Gastrocnemius medialis (tissue), 4 donors: ENCODE measurements at regions not wholly inside any gene's neighbourhood (a gene's known extent, or its start where the extent isn't known, plus 50 kb on each side); places are given as distances from the start of the nearest gene placed in this dataset.

Source experiments
- ATAC-seq, 2 donors: fragments of 150-250 bp; one replicate each; pipeline ENCODE4 v1.9.1; 2016
- DNase-seq, 2 donors: peaks; one replicate each; pipeline ENCODE4 v3.0.0-alpha.2; 2019
- H3K27ac ChIP-seq, 4 donors: fragments of 200-600 bp; sonication (generic); 1 replicate in 1 of 4; 2 replicates in 3 of 4; pipeline ENCODE4 v1.5.1; 2016 to 2018; ENCODE audit warnings: mild to moderate bottlenecking in 2 of 4, moderate library complexity in 1 of 4
- H3K27me3 ChIP-seq, 3 donors: fragments of 200-600 bp; sonication (generic) in 2 of 3; 1 replicate in 1 of 3; 2 replicates in 2 of 3; pipeline versions ENCODE4 v1.5.1 to v1.6.0; 2016 to 2019; ENCODE audit warnings: mild to moderate bottlenecking in 1 of 3, moderate library complexity in 1 of 3
- H3K36me3 ChIP-seq, 2 donors: fragments of 200-600 bp; sonication (generic) in 1 of 2; one replicate each; pipeline ENCODE4 v1.5.1; 2017 to 2018
- H3K4me1 ChIP-seq, 2 donors: fragments of 200-600 bp; sonication (generic) in 1 of 2; one replicate each; pipeline ENCODE4 v1.5.1; 2016 to 2017; ENCODE audit warnings: mild to moderate bottlenecking in 2 of 2
- H3K4me3 ChIP-seq, 4 donors: fragments of 200-600 bp; sonication (generic) in 3 of 4; 1 replicate in 1 of 4; 2 replicates in 3 of 4; pipeline ENCODE4 v1.5.1; 2016 to 2019; ENCODE audit warnings: mild to moderate bottlenecking in 2 of 4
- H3K9me3 ChIP-seq, 3 donors: fragments of 200-600 bp; sonication (generic) in 2 of 3; 1 replicate in 1 of 3; 2 replicates in 2 of 3; pipeline ENCODE4 v1.5.1; 2016 to 2019
- CTCF ChIP-seq, 5 experiments: fragments of 450-650 bp in 3 of 5; fragments of 200-600 bp in 2 of 5; sonication (generic) in 2 of 5; IDR thresholded peaks in 4 of 5; conservative IDR thresholded peaks in 1 of 5; 1 replicate in 4 of 5; 2 replicates in 1 of 5; pipeline ENCODE4 v1.5.1; 2016 to 2019; ENCODE audit warnings: antibody characterized with exemption in 5 of 5, mild to moderate bottlenecking in 3 of 5, moderate library complexity in 3 of 5
- POLR2A ChIP-seq, 2 donors: fragments of 450-650 bp; IDR thresholded peaks; one replicate each; pipeline ENCODE4 v1.6.1; 2017; ENCODE audit warnings: antibody characterized with exemption in 2 of 2, mild to moderate bottlenecking in 2 of 2, moderate library complexity in 2 of 2
- in situ Hi-C, 4 donors: fragments of 200-750 bp; cut with MboI; loops; one replicate each; pipeline versions ENCODE4 v1.15.0 to v1.8.0; 2017; ENCODE audit warnings: low sequenced_read_pairs in 4 of 4
- intact Hi-C: fragments of 100-400 bp; cut with DNase I; formaldehyde crosslinking; loops from one replicate; pipeline ENCODE4 v1.15.1; 2023; ENCODE audit warnings: low total_unique reads

- Histone ChIP-seq H3K27ac (no peak overlapping the region), H3K27me3 (no peaks in the 10 kb centered on the region), H3K9me3 (no peaks in the 10 kb centered on the region), H3K36me3 (no peaks in the 10 kb centered on the region), H3K4me3 (no peak overlapping the region), H3K4me1 (no peaks in the 10 kb centered on the region)
- ATAC-seq, result no peak
- in situ Hi-C loops, result no loop called here
- TF ChIP-seq POLR2A (IDR thresholded peaks at IDR 0.05) (no peak), CTCF (IDR thresholded peaks at IDR 0.05 in 4 of 5, conservative IDR thresholded peaks at IDR 0.05 in 1 of 5) (no peak)
- DNase-seq, result no peak
- intact Hi-C loops, result no loop called here
Measured at GRCh38 chr9:7338586-7339281, 460.8 kb downstream of the DMAC1 start.

- ATAC-seq (peak; percentile 45 to 72), DNase-seq (peak in 1 of 2 donors; percentile 11)
- no peaks in the 10 kb centered on the region for H3K9me3 ChIP-seq
- no peaks in the 10 kb centered on the region for H3K36me3 ChIP-seq
- TF ChIP-seq POLR2A (IDR thresholded peaks at IDR 0.05) (no peak), CTCF (IDR thresholded peaks at IDR 0.05 in 4 of 5, conservative IDR thresholded peaks at IDR 0.05 in 1 of 5) (no peak)
- no peak overlapping the region for H3K4me3 ChIP-seq
- H3K27me3 ChIP-seq, result no peaks in the 10 kb centered on the region
- in situ Hi-C loops (no loop called here), intact Hi-C loops (no loop called here)
- H3K27ac ChIP-seq, result peak overlapping the region in 1 of 4 donors; percentile 29
- no peaks in the 10 kb centered on the region for H3K4me1 ChIP-seq
Measured at GRCh38 chr9:7336356-7337065, 463.1 kb downstream of the DMAC1 start.

- in situ Hi-C loops, result no loop called here
- intact Hi-C loops, result no loop called here
- Histone ChIP-seq H3K4me3 (no peak overlapping the region), H3K9me3 (no peaks in the 10 kb centered on the region), H3K27ac (no peak overlapping the region), H3K36me3 (no peaks in the 10 kb centered on the region), H3K27me3 (no peaks in the 10 kb centered on the region), H3K4me1 (no peaks in the 10 kb centered on the region)
- ATAC-seq, result no peak
- DNase-seq, result no peak
- TF ChIP-seq POLR2A (IDR thresholded peaks at IDR 0.05) (no peak), CTCF (IDR thresholded peaks at IDR 0.05 in 4 of 5, conservative IDR thresholded peaks at IDR 0.05 in 1 of 5) (no peak)
Measured at GRCh38 chr9:7333719-7334118, 465.9 kb downstream of the DMAC1 start.

- in situ Hi-C loops, result no loop called here
- TF ChIP-seq POLR2A (IDR thresholded peaks at IDR 0.05) (no peak), CTCF (IDR thresholded peaks at IDR 0.05 in 4 of 5, conservative IDR thresholded peaks at IDR 0.05 in 1 of 5) (no peak)
Measured at GRCh38 chr9:7332780-7333179, 466.8 kb downstream of the DMAC1 start.

More at GRCh38 chr9:7332780-7333179, 466.8 kb downstream of the DMAC1 start:
- H3K4me3 ChIP-seq, result no peak overlapping the region
- DNase-seq, result no peak
- intact Hi-C loops, result no loop called here
- no peaks in the 10 kb centered on the region for H3K27me3 ChIP-seq
- H3K4me1 ChIP-seq, result no peaks in the 10 kb centered on the region
- H3K9me3 ChIP-seq, result no peaks in the 10 kb centered on the region
- no peak overlapping the region for H3K27ac ChIP-seq
- no peaks in the 10 kb centered on the region for H3K36me3 ChIP-seq
- no peak for ATAC-seq
